Stimulated activated naive CD8-positive, alpha-beta T cell treated with anti-CD3 and anti-CD28 coated beads, Interleukin-15, Interleukin-2, amounts not matched to agents 100 ng/mL and 50 ng/mL, for 24 hours (primary cell): ENCODE measurements at regions not wholly inside any gene's neighbourhood (a gene's known extent, or its start where the extent isn't known, plus 50 kb on each side); places are given as distances from the start of the nearest gene placed in this dataset.

Experiments
- H3K27ac Mint-ChIP-seq: one replicate; pipeline ENCODE4 v1.8.0; 2021; ENCODE audit warnings: mild to moderate bottlenecking, mixed read lengths
- H3K27me3 Mint-ChIP-seq: one replicate; pipeline ENCODE4 v1.8.0; 2021; ENCODE audit warnings: mixed read lengths
- H3K36me3 Mint-ChIP-seq: one replicate; pipeline ENCODE4 v1.8.0; 2021; ENCODE audit warnings: low read depth, mixed read lengths
- H3K4me1 Mint-ChIP-seq: one replicate; pipeline ENCODE4 v1.8.0; 2021; ENCODE audit warnings: low read depth, mixed read lengths
- H3K4me3 Mint-ChIP-seq: one replicate; pipeline ENCODE4 v1.8.0; 2021; ENCODE audit warnings: mild to moderate bottlenecking, mixed read lengths
- H3K9me3 Mint-ChIP-seq: one replicate; pipeline ENCODE4 v1.8.0; 2021; ENCODE audit warnings: mixed read lengths

DNA sequence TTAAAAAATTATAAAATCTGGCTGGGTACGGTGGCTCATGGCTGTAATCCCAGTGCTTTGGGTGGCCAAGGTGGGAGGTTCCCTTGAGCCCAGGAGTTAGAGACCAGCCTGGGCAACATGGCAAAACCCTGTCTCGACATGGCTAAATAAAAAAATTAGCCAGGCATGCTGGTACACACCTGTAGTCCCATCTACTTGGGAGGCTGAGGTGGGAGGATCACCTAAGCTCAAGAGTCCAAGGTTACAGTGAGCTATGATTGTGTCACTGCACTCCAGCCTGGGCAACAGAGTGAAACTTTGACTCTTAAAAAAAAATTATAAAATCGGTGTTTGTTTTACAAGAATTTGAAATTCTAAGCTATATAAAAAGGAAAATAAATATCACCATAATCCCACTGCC lies 141.8 kb downstream of the SLC38A6 start:
- H3K36me3 Mint-ChIP-seq = no peaks in the 10 kb centered on the region
- H3K4me1 Mint-ChIP-seq = no peaks in the 10 kb centered on the region
- no peaks in the 10 kb centered on the region for H3K9me3 Mint-ChIP-seq
- H3K27ac Mint-ChIP-seq = no peak overlapping the region
- no peak overlapping the region for H3K4me3 Mint-ChIP-seq
- peaks cover 10% of the 10 kb centered on the region for H3K27me3 Mint-ChIP-seq

DNA sequence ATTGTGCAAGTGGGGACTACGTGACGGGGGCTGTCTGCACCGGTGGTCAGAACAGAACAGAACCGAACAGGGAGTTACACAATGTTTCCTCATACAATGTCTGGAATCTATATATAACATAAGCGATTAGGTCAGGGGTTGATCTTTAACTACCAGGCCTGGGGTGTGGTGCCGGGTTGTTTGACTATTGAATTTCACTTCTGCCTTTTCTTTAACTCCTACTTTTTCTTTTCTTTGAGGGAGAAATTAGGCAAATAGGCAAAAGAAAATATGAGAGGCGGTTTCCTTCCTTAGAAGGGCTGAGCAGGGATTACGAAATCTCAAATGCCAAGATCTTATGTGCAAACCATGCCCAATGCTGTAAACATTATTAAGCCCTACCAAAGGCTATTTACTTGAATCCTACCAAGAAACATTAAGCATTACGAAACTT lies 140.3 kb downstream of the SLC38A6 start:
- H3K27ac Mint-ChIP-seq = no peak overlapping the region
- H3K4me3 Mint-ChIP-seq = no peak overlapping the region
- no peaks in the 10 kb centered on the region for H3K4me1 Mint-ChIP-seq
- no peaks in the 10 kb centered on the region for H3K36me3 Mint-ChIP-seq
- no peaks in the 10 kb centered on the region for H3K9me3 Mint-ChIP-seq
- H3K27me3 Mint-ChIP-seq = peaks cover 4% of the 10 kb centered on the region

DNA sequence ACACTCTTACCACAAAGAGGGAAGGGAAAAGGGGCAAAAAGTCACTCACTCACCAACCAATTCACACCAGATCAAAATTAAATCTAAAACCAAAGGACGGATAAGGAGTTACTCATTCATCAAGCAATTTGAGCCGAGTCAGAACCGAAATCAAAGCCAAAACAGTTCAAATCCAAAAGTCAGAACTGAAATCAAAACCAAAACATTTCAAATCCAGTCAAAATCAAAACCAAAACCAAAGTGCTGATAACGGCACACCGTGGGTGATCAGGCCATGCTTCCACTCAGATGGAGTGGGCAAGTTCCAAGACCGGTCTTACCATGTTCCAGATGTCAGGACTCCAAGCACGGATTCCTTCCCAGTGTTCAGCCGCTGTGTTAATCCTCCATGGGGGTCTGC lies 139.5 kb downstream of the SLC38A6 start:
- Mint-ChIP-seq H3K4me3 (no peak overlapping the region), H3K27ac (no peak overlapping the region), H3K9me3 (no peaks in the 10 kb centered on the region), H3K27me3 (peaks cover 4% of the 10 kb centered on the region), H3K4me1 (no peaks in the 10 kb centered on the region), H3K36me3 (no peaks in the 10 kb centered on the region)

- Mint-ChIP-seq H3K9me3 (no peaks in the 10 kb centered on the region), H3K4me1 (no peaks in the 10 kb centered on the region), H3K4me3 (no peak overlapping the region), H3K27ac (no peak overlapping the region), H3K36me3 (no peaks in the 10 kb centered on the region), H3K27me3 (no peaks in the 10 kb centered on the region)
Observed at GRCh38 chr14:61119006-61119405, 138.0 kb downstream of the SLC38A6 start.

DNA sequence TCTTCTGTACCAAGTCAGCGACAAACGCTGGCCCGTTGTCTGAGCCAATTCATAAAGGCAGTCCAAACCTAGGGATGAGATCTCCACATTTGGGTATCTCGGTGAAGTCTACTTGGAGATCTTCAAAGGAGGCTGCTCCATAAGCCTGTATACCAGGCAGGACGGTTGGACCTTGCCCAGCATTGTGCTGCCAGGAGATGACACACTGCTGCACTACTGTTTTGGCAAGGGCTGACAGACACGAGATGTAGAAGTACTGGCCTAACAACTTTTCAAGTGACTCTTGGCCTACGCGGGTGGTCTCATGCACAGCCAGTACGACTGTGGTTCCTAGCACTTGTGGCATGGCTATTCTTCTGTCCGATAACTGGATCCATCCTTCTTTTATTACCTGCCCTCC lies 135.3 kb downstream of the SLC38A6 start:
- no peaks in the 10 kb centered on the region for H3K27me3 Mint-ChIP-seq
- H3K27ac Mint-ChIP-seq = no peak overlapping the region
- no peaks in the 10 kb centered on the region for H3K9me3 Mint-ChIP-seq

DNA sequence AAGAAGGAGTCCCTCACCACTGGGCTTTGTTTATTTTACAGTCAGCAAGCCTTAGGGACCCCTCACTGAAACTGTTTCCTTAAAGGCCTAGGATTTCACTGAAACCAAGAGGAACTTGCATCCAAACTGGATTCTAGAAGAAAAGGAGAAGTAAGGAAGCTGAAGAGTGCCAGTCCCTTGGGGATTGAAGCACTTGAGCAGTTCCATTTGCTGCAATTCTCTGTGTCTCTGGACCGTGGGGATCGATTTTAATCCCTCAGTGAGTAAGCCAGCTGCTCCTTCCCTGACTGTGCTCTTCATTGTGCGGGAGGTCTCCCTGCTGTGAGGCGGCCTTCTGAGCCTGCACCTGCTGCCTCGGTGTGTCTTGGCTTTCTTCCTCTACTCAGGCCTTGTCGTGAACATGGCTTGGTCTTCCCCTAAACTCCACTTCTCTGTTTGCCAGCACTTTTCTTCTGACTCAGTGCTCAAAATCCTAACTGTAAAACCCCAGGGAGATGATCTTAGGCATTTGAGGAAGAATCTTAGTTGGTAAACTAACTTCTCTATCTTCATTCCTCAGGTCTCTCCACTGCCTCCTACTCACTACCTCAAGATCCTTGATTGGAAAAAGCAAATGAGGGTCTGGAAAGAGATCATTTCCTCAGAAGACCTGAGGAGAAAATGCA lies 132.6 kb downstream of the SLC38A6 start:
- H3K27me3 Mint-ChIP-seq = peaks cover 4% of the 10 kb centered on the region
- no peak overlapping the region for H3K4me3 Mint-ChIP-seq
- no peaks in the 10 kb centered on the region for H3K36me3 Mint-ChIP-seq
- no peak overlapping the region for H3K27ac Mint-ChIP-seq
- no peaks in the 10 kb centered on the region for H3K9me3 Mint-ChIP-seq
- no peaks in the 10 kb centered on the region for H3K4me1 Mint-ChIP-seq

More for the DNA sequence above, 135.3 kb downstream of the SLC38A6 start:
- no peak overlapping the region for H3K4me3 Mint-ChIP-seq
- no peaks in the 10 kb centered on the region for H3K36me3 Mint-ChIP-seq
- H3K4me1 Mint-ChIP-seq = no peaks in the 10 kb centered on the region

DNA sequence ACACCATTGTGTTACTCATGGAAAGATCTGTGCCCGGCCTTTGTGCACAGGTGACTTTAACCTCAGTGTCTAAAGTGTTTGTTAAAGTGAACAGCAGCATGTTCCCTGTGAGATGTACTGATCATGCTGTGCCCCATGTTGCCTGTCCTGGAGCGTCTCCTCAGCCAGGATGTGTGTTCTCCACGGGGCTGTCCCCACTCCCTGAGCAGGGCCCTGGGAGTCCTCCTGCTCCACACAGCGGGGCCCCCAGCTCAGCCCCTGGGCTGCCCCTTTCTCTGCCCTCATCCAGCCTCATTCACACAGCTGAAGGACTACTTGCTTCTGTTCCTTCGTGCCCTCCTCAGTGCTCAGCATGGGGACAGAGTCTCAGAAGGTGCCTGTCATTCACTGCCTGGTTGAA lies 131.5 kb downstream of the SLC38A6 start:
- H3K4me3 Mint-ChIP-seq = no peak overlapping the region
- no peak overlapping the region for H3K27ac Mint-ChIP-seq
- no peaks in the 10 kb centered on the region for H3K9me3 Mint-ChIP-seq
- no peaks in the 10 kb centered on the region for H3K4me1 Mint-ChIP-seq
- no peaks in the 10 kb centered on the region for H3K36me3 Mint-ChIP-seq
- H3K27me3 Mint-ChIP-seq = peaks cover 4% of the 10 kb centered on the region

- H3K27me3 Mint-ChIP-seq = peaks cover 4% of the 10 kb centered on the region
- no peak overlapping the region for H3K27ac Mint-ChIP-seq
- H3K4me3 Mint-ChIP-seq = no peak overlapping the region
- H3K36me3 Mint-ChIP-seq = no peaks in the 10 kb centered on the region
- H3K4me1 Mint-ChIP-seq = no peaks in the 10 kb centered on the region
- no peaks in the 10 kb centered on the region for H3K9me3 Mint-ChIP-seq
Observed at GRCh38 chr14:61111731-61112130, 130.7 kb downstream of the SLC38A6 start.

DNA sequence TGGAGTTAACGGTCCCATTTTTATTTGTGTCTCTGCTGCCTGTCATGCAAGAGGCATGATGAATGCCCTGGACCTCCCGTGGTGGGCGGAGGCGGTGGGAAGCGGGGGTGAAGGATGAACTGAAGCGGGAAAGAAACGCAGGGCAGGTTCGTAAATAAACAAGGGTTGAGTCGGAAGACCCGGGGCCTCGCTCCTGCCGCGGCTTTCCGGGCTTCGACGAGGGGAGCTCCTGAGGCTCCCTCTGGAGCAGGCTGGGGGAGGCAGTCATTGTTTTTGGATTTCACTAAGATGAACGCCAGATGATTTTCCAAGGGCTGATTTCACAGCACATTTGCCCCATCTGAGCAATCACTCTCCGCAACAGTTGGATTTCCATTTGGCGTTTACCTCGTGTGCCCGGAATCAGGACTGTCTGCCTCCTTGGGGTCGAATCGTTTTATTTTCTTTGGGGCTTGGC lies 130.2 kb downstream of the SLC38A6 start:
- Mint-ChIP-seq H3K27me3 (peaks cover 4% of the 10 kb centered on the region), H3K9me3 (no peaks in the 10 kb centered on the region), H3K36me3 (no peaks in the 10 kb centered on the region), H3K27ac (no peak overlapping the region), H3K4me3 (no peak overlapping the region), H3K4me1 (no peaks in the 10 kb centered on the region)

GRCh38 chr14:61110316-61111082 lies 129.5 kb downstream of the SLC38A6 start:
- no peak overlapping the region for H3K27ac Mint-ChIP-seq
- H3K4me1 Mint-ChIP-seq = no peaks in the 10 kb centered on the region
- no peaks in the 10 kb centered on the region for H3K36me3 Mint-ChIP-seq
- no peak overlapping the region for H3K4me3 Mint-ChIP-seq
- peaks cover 4% of the 10 kb centered on the region for H3K27me3 Mint-ChIP-seq
- no peaks in the 10 kb centered on the region for H3K9me3 Mint-ChIP-seq

GRCh38 chr14:61109288-61109687 lies 128.2 kb downstream of the SLC38A6 start:
- Mint-ChIP-seq H3K4me3 (no peak overlapping the region), H3K27ac (no peak overlapping the region), H3K4me1 (peaks cover under 1% of the 10 kb centered on the region), H3K9me3 (peaks cover 4% of the 10 kb centered on the region), H3K36me3 (no peaks in the 10 kb centered on the region), H3K27me3 (peaks cover 4% of the 10 kb centered on the region)

- Mint-ChIP-seq H3K36me3 (no peaks in the 10 kb centered on the region), H3K27ac (no peak overlapping the region), H3K4me3 (no peak overlapping the region), H3K4me1 (peaks cover 8% of the 10 kb centered on the region), H3K9me3 (peaks cover 4% of the 10 kb centered on the region), H3K27me3 (peaks cover 4% of the 10 kb centered on the region)
Observed at GRCh38 chr14:61108496-61109141, 127.6 kb downstream of the SLC38A6 start.

- no peaks in the 10 kb centered on the region for H3K36me3 Mint-ChIP-seq
- peaks cover 4% of the 10 kb centered on the region for H3K27me3 Mint-ChIP-seq
- H3K9me3 Mint-ChIP-seq = peaks cover 4% of the 10 kb centered on the region
- no peak overlapping the region for H3K27ac Mint-ChIP-seq
- no peak overlapping the region for H3K4me3 Mint-ChIP-seq
- peaks cover 14% of the 10 kb centered on the region for H3K4me1 Mint-ChIP-seq
Observed at GRCh38 chr14:61107869-61108493, 126.9 kb downstream of the SLC38A6 start.

GRCh38 chr14:61106959-61107641 lies 126.1 kb downstream of the SLC38A6 start:
- Mint-ChIP-seq H3K4me1 (peaks cover 23% of the 10 kb centered on the region), H3K9me3 (peaks cover 4% of the 10 kb centered on the region)

More at GRCh38 chr14:61106959-61107641, 126.1 kb downstream of the SLC38A6 start:
- Mint-ChIP-seq H3K4me3 (no peak overlapping the region), H3K27me3 (peaks cover 4% of the 10 kb centered on the region), H3K36me3 (no peaks in the 10 kb centered on the region), H3K27ac (no peak overlapping the region)
